H1 (cell line): ENCODE measurements at regions not wholly inside any gene's neighbourhood (a gene's known extent, or its start where the extent isn't known, plus 50 kb on each side); places are given as distances from the start of the nearest gene placed in this dataset.

ENCODE experiments used
- CEBPB ChIP-seq: IDR thresholded peaks from 2 replicates; pipeline ENCODE4 v1.6.1; 2012; ENCODE audit warnings: low read depth, low read length
- GABPA ChIP-seq: IDR thresholded peaks from 2 replicates; pipeline ENCODE4 v1.6.1; 2011; ENCODE audit warnings: mild to moderate bottlenecking, low read length, moderate library complexity, borderline replicate concordance; ENCODE audit not compliant: insufficient read depth
- HDAC2 ChIP-seq, 2 experiments: fragments of 300-600 bp in 1 of 2; sonication (generic) in 1 of 2; IDR thresholded peaks; 2 replicates each; pipeline ENCODE4 v1.6.1; 2011 to 2012; ENCODE audit warnings: low read depth in 2 of 2, low read length in 2 of 2, mild to moderate bottlenecking in 2 of 2, moderate library complexity in 2 of 2, borderline replicate concordance in 1 of 2, inconsistent platforms in 1 of 2
- POLR2A ChIP-seq, 2 experiments: IDR thresholded peaks; 1 replicate in 1 of 2; 2 replicates in 1 of 2; pipeline ENCODE4 v1.6.1; 2011; ENCODE audit warnings: low read depth in 2 of 2, low read length in 2 of 2, mild to moderate bottlenecking in 2 of 2; ENCODE audit errors: control extremely low read depth in 1 of 2
- RNF2 ChIP-seq: fragments of 200-900, 300-1000 bp; sonication (generic); IDR thresholded peaks from 2 replicates; pipeline ENCODE4 v1.7.1; 2016; ENCODE audit warnings: borderline replicate concordance, low read depth, mild to moderate bottlenecking, antibody characterized with exemption, low read length; ENCODE audit not compliant: poor library complexity, severe bottlenecking; ENCODE audit errors: missing control alignments
- TCF12 ChIP-seq: IDR thresholded peaks from 2 replicates; pipeline ENCODE4 v1.6.1; 2011; ENCODE audit warnings: low read depth, mild to moderate bottlenecking, low read length
- TF ChIP-seq, protein P1 (sequence below), 3 experiments: IDR thresholded peaks; 1 replicate in 2 of 3; 2 replicates in 1 of 3; pipeline versions ENCODE4 v1.5.1 to v1.6.1; 2011; ENCODE audit warnings: low read length in 3 of 3, mild to moderate bottlenecking in 3 of 3, inconsistent platforms in 2 of 3, low read depth in 1 of 3, moderate library complexity in 1 of 3; ENCODE audit not compliant: insufficient read depth in 1 of 3; ENCODE audit errors: control extremely low read depth in 1 of 3
- TF ChIP-seq, protein P2 (sequence below): IDR thresholded peaks from 2 replicates; pipeline ENCODE4 v1.6.1; 2011; ENCODE audit warnings: low read depth, mild to moderate bottlenecking, low read length; ENCODE audit not compliant: insufficient read depth
- TF ChIP-seq, protein P3 (sequence below): IDR thresholded peaks from 2 replicates; pipeline ENCODE4 v1.6.1; 2012; ENCODE audit warnings: inconsistent platforms

DNA sequence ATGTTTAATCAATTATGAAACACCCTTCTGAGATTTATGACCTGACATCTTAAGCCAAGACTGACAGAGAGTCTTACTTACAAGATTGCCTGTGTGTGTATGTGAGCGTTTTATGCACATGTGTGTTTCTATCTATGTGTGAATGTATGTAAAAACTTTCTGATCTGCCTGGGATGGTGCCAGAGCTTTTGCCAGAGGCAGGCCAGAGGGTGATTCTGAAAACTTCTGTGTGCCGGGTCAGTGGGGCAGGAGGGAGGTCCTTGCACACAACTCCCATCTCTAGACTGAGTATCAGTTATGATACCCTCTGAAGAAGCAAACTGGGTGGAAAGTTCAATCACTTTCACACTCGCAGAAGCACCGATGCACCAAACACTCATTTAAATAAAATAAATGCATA is 335.0 kb upstream of the NT5C1B start:
- TF ChIP-seq, protein P1, sequence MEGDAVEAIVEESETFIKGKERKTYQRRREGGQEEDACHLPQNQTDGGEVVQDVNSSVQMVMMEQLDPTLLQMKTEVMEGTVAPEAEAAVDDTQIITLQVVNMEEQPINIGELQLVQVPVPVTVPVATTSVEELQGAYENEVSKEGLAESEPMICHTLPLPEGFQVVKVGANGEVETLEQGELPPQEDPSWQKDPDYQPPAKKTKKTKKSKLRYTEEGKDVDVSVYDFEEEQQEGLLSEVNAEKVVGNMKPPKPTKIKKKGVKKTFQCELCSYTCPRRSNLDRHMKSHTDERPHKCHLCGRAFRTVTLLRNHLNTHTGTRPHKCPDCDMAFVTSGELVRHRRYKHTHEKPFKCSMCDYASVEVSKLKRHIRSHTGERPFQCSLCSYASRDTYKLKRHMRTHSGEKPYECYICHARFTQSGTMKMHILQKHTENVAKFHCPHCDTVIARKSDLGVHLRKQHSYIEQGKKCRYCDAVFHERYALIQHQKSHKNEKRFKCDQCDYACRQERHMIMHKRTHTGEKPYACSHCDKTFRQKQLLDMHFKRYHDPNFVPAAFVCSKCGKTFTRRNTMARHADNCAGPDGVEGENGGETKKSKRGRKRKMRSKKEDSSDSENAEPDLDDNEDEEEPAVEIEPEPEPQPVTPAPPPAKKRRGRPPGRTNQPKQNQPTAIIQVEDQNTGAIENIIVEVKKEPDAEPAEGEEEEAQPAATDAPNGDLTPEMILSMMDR (IDR thresholded peaks at IDR 0.05; ENCODE audit: control extremely low read depth in 1 of 3, insufficient read depth in 1 of 3, low read depth in 1 of 3, low read length in 3 of 3): no peak
- TF ChIP-seq HDAC2 (IDR thresholded peaks at IDR 0.05; ENCODE audit: borderline replicate concordance in 1 of 2, low read depth in 2 of 2, low read length in 2 of 2) (no peak), GABPA (no peak), POLR2A (IDR thresholded peaks at IDR 0.05; ENCODE audit: control extremely low read depth in 1 of 2, low read depth in 2 of 2, low read length in 2 of 2) (no peak), TCF12 (no peak), RNF2 (no peak), CEBPB (no peak)
- TF ChIP-seq, protein P2, sequence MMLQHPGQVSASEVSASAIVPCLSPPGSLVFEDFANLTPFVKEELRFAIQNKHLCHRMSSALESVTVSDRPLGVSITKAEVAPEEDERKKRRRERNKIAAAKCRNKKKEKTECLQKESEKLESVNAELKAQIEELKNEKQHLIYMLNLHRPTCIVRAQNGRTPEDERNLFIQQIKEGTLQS: no peak
- TF ChIP-seq, protein P3, sequence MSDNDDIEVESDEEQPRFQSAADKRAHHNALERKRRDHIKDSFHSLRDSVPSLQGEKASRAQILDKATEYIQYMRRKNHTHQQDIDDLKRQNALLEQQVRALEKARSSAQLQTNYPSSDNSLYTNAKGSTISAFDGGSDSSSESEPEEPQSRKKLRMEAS: no peak
